ENCODE measurements at regions not wholly inside any gene's neighbourhood (a gene's known extent, or its start where the extent isn't known, plus 50 kb on each side); places are given as distances from the start of the nearest gene placed in this dataset.

GRCh38 chr20:48406498-48406897 lies 421.3 kb downstream of the PREX1 start:
- DNase-seq (ENCODE audit: low spot score): no peak

More at GRCh38 chr20:48406498-48406897, 421.3 kb downstream of the PREX1 start:
- ATAC-seq: no peak; the same call in 1 of the 2 replicates
- ChIA-PET CTCF (interaction anchor here (1.7 kb wide), 1 partner anchor 214 kb away, joined by 10 read pairs; no protein-coding TSS in a partner anchor), POLR2A (no interaction called here)
- Mint-ChIP-seq H3K4me1 (peaks cover 25% of the 10 kb centered on the region), H3K36me3 (no peaks in the 10 kb centered on the region), H3K27me3 (ENCODE audit: low read depth) (no peaks in the 10 kb centered on the region; the same call in none of the 2 replicates), H3K4me3 (no peak overlapping the region), H3K9me3 (no peaks in the 10 kb centered on the region), H3K27ac (no peak overlapping the region)
- TF ChIP-seq NFATC4 (CRISPR knock-in tag; IDR thresholded peaks at IDR 0.05): no peak
- TF ChIP-seq ZNF425 (CRISPR knock-in tag; conservative IDR thresholded peaks at IDR 0.05): no peak
- no peak for TF ChIP-seq OVOL2 (CRISPR knock-in tag; IDR thresholded peaks at IDR 0.05; ENCODE audit: borderline replicate concordance)
- TF ChIP-seq ZNF281 (CRISPR knock-in tag; IDR thresholded peaks at IDR 0.05): no peak
- TF ChIP-seq USF1 (CRISPR knock-in tag; IDR thresholded peaks at IDR 0.05): no peak
- TF ChIP-seq FOXJ3 (CRISPR knock-in tag; IDR thresholded peaks at IDR 0.05; ENCODE audit: borderline replicate concordance): no peak
- no peak for TF ChIP-seq MLX (CRISPR knock-in tag; IDR thresholded peaks at IDR 0.05)
- no peak for TF ChIP-seq HMGXB4 (CRISPR knock-in tag; IDR thresholded peaks at IDR 0.05)
- no peak for TF ChIP-seq ETV6 (CRISPR knock-in tag; IDR thresholded peaks at IDR 0.05)
- no peak for TF ChIP-seq ZNF512 (CRISPR knock-in tag; IDR thresholded peaks at IDR 0.05; ENCODE audit: borderline replicate concordance)
